NB4 (cell line): ENCODE measurements at regions not wholly inside any gene's neighbourhood (a gene's known extent, or its start where the extent isn't known, plus 50 kb on each side); places are given as distances from the start of the nearest gene placed in this dataset.

Experiments used
- DNase-seq: peaks from one replicate; pipeline ENCODE4 v3.0.0; 2010; ENCODE audit warnings: low read depth
- H3K4me3 ChIP-seq: one replicate; pipeline ENCODE4 v1.5.1; 2011; ENCODE audit warnings: mild to moderate bottlenecking, low read depth, low read length, moderate library complexity
- MYC ChIP-seq: IDR thresholded peaks from 2 replicates; pipeline ENCODE4 v1.6.1; 2011; ENCODE audit warnings: low read depth, low read length
- POLR2A ChIP-seq: IDR thresholded peaks from 2 replicates; pipeline ENCODE4 v1.6.1; 2011; ENCODE audit warnings: mild to moderate bottlenecking; ENCODE audit not compliant: insufficient read length; ENCODE audit errors: extremely low read depth
- TF ChIP-seq, protein P1 (sequence below): IDR thresholded peaks from 2 replicates; pipeline ENCODE4 v1.6.1; 2011; ENCODE audit warnings: low read depth, low read length
- TF ChIP-seq, protein P2 (sequence below): IDR thresholded peaks from one replicate; pipeline ENCODE4 v1.5.1; 2012; ENCODE audit warnings: low read depth, low read length

DNA sequence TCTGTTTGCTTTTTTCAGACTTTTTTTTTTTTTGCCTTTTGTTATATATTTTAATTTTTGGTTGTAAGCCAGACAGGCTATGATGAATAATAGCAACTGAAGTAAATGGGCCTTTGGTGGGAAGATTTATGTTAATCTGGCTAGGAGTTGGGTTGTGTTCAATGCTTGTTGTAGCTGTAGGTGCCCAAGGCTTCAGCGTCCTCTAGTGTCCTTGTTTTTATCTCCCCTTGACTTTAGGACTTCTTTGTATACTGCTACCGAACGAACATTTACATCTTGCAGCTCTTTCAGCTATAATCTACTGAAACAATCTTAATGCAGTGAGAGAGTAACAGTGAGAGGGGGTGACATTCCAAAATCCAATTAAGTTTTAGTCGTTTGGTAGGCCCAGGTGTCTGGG, 848.4 kb upstream of the FBXO33 start:
- TF ChIP-seq POLR2A, result no peak
- TF ChIP-seq, protein P1, sequence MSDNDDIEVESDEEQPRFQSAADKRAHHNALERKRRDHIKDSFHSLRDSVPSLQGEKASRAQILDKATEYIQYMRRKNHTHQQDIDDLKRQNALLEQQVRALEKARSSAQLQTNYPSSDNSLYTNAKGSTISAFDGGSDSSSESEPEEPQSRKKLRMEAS, result no peak
- DNase-seq, result no peak
- no peak overlapping the region for H3K4me3 ChIP-seq

DNA sequence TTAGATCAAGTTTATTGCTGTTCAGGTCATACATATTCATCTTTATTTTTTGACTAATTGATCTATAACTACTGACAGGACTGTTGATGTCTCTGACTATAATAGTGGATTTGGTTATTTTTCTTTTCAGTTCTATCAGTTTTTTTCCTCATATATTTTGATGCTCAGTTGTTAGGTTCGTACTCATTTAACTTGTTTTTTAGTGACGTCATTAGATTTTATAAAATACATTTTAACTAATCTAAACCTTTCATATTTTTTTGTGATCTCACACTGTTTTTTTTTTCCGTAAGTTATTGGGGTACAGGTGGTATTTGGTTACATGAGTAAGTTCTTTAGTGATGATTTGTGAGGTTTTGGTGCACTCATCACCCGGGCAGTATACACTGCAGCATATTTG, 841.2 kb upstream of the FBXO33 start:
- TF ChIP-seq, protein P2, sequence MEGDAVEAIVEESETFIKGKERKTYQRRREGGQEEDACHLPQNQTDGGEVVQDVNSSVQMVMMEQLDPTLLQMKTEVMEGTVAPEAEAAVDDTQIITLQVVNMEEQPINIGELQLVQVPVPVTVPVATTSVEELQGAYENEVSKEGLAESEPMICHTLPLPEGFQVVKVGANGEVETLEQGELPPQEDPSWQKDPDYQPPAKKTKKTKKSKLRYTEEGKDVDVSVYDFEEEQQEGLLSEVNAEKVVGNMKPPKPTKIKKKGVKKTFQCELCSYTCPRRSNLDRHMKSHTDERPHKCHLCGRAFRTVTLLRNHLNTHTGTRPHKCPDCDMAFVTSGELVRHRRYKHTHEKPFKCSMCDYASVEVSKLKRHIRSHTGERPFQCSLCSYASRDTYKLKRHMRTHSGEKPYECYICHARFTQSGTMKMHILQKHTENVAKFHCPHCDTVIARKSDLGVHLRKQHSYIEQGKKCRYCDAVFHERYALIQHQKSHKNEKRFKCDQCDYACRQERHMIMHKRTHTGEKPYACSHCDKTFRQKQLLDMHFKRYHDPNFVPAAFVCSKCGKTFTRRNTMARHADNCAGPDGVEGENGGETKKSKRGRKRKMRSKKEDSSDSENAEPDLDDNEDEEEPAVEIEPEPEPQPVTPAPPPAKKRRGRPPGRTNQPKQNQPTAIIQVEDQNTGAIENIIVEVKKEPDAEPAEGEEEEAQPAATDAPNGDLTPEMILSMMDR, result no peak
- TF ChIP-seq MYC, result no peak
- TF ChIP-seq POLR2A, result no peak
- TF ChIP-seq, protein P1, result no peak
- H3K4me3 ChIP-seq, result no peak overlapping the region
- DNase-seq, result no peak

DNA sequence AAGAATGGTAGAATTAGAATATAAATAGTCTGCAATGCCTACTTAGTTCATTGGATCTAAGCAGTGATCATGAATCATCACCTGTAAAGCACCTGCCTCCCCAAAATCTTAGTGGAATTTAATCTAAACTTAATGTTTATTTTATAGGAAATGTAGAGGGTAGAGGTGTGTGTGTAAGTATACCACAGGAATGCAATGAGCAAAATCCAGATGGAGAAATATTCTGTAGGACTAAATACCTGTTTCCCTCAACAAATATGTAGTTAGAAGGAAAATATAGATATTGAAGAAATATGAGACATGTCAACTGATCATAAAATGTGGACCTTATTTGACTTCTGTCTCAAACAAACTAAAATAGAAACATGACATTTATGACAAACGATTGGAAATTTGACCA, 839.2 kb upstream of the FBXO33 start:
- H3K4me3 ChIP-seq, result no peak overlapping the region
- DNase-seq, result no peak
- TF ChIP-seq, protein P2, result no peak
- TF ChIP-seq, protein P1, result no peak
- TF ChIP-seq POLR2A (no peak), MYC (no peak)

GRCh38 chr14:40269436-40269835, 837.2 kb upstream of the FBXO33 start:
- no peak for DNase-seq
- TF ChIP-seq, protein P1, result no peak
- TF ChIP-seq, protein P2, result no peak
- TF ChIP-seq POLR2A, result no peak
- no peak for TF ChIP-seq MYC
- H3K4me3 ChIP-seq, result no peak overlapping the region

DNA sequence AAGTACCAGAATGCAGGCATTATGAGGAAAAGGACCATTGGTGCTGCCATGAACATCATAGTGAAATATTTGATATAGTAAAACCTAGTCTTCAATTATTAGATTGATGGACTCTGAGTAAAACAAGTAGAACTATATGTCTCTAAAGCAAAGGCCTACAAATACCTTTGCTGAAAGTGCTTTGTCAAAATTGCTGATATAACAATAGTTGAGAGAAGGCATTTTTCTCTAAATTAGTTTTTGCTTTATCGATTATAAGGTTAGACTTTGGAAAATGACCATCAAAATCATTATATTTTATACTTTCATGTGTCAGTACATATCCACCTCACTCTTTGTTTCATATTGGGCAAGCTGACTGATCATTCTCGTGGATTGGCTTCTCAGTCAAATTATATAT, 836.0 kb upstream of the FBXO33 start:
- DNase-seq, result no peak
- H3K4me3 ChIP-seq, result no peak overlapping the region
- TF ChIP-seq, protein P1, result no peak
- TF ChIP-seq POLR2A (no peak), MYC (no peak)
- TF ChIP-seq, protein P2, result no peak

DNA sequence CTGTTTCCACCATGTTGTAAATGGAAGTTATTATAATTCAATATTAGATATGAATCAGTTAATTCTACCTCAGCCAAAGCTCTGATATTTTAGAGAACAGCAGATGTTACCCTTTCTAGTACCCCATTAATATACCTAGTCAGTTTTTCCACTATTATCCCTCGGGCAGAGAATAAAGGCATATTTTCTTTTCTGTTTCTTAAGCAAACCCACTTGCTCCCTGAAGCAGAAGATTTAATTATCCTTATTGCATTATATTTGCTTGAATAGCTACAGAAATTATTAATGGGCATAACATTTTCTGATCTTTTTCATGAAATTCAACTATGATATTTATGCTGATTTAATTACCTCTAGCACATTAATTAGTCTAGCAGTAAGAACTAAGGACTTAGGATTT, 832.9 kb upstream of the FBXO33 start:
- H3K4me3 ChIP-seq, result no peak overlapping the region
- no peak for TF ChIP-seq MYC
- TF ChIP-seq, protein P1, result no peak
- no peak for TF ChIP-seq POLR2A
- TF ChIP-seq, protein P2, result no peak
- DNase-seq, result no peak
